Astrocyte (in vitro differentiated cells and primary cell): ENCODE measurements at regions not wholly inside any gene's neighbourhood (a gene's known extent, or its start where the extent isn't known, plus 50 kb on each side); places are given as distances from the start of the nearest gene placed in this dataset.

ENCODE experiments used
- EZH2 ChIP-seq: IDR thresholded peaks from 2 replicates; pipeline ENCODE4 v1.6.1; 2012; ENCODE audit warnings: mild to moderate bottlenecking, low read length, inconsistent platforms; ENCODE audit not compliant: insufficient read depth
- TF ChIP-seq, protein P1 (sequence below): IDR thresholded peaks from 2 replicates; pipeline ENCODE4 v1.5.1; 2011; ENCODE audit warnings: low read depth, mild to moderate bottlenecking, inconsistent platforms, low read length, moderate library complexity; ENCODE audit not compliant: insufficient read depth

GRCh38 chr2:149984311-149984710 lies 396.7 kb upstream of the MMADHC start:
- TF ChIP-seq, protein P1, sequence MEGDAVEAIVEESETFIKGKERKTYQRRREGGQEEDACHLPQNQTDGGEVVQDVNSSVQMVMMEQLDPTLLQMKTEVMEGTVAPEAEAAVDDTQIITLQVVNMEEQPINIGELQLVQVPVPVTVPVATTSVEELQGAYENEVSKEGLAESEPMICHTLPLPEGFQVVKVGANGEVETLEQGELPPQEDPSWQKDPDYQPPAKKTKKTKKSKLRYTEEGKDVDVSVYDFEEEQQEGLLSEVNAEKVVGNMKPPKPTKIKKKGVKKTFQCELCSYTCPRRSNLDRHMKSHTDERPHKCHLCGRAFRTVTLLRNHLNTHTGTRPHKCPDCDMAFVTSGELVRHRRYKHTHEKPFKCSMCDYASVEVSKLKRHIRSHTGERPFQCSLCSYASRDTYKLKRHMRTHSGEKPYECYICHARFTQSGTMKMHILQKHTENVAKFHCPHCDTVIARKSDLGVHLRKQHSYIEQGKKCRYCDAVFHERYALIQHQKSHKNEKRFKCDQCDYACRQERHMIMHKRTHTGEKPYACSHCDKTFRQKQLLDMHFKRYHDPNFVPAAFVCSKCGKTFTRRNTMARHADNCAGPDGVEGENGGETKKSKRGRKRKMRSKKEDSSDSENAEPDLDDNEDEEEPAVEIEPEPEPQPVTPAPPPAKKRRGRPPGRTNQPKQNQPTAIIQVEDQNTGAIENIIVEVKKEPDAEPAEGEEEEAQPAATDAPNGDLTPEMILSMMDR, result no peak
- no peak for TF ChIP-seq EZH2
